ENCODE measurements at regions not wholly inside any gene's neighbourhood (a gene's known extent, or its start where the extent isn't known, plus 50 kb on each side); places are given as distances from the start of the nearest gene placed in this dataset.

DNA sequence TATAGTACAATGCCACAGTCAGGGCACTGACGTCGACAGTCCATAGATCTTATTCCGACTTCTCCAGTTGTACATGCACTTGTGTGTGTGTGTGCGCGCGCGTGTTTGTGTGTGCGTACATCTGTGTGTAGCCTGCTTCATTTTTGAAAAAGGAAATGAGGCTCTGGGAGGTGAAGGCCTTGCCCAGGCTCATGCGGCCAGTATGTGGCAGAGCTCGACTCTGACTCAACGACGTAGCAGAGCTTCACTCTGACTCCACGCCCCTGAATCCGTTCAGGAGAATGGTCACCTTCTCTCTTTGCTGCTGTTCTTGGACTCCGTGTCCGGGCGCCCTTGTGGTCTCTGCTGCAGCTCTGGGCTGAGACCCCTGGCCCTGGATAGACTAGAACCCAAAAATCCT, 81.6 kb upstream of the CIBAR2 start:
- WGBS, 2 donors: 92 to 95% methylated on average over 17 of the region's 17 CpGs
- no peak overlapping the region for H3K27ac ChIP-seq (ENCODE audit: low read depth in 1 of 2, low read length in 1 of 2)
- DNase-seq (no peak), ATAC-seq (ENCODE audit: insufficient read depth, low FRiP score) (no peak)
- TF ChIP-seq, protein P1, sequence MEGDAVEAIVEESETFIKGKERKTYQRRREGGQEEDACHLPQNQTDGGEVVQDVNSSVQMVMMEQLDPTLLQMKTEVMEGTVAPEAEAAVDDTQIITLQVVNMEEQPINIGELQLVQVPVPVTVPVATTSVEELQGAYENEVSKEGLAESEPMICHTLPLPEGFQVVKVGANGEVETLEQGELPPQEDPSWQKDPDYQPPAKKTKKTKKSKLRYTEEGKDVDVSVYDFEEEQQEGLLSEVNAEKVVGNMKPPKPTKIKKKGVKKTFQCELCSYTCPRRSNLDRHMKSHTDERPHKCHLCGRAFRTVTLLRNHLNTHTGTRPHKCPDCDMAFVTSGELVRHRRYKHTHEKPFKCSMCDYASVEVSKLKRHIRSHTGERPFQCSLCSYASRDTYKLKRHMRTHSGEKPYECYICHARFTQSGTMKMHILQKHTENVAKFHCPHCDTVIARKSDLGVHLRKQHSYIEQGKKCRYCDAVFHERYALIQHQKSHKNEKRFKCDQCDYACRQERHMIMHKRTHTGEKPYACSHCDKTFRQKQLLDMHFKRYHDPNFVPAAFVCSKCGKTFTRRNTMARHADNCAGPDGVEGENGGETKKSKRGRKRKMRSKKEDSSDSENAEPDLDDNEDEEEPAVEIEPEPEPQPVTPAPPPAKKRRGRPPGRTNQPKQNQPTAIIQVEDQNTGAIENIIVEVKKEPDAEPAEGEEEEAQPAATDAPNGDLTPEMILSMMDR (IDR thresholded peaks at IDR 0.05; ENCODE audit: control extremely low read depth, extremely low read depth): no peak
- H3K9ac ChIP-seq (ENCODE audit: insufficient read depth in 1 of 2, low read length in 2 of 2): no peak overlapping the region
- peaks cover 0 to 4% (median 0%) of the 10 kb centered on the region in 4 donors for H3K36me3 ChIP-seq (ENCODE audit: control insufficient read depth in 4 of 4, insufficient read depth in 4 of 4, low read length in 4 of 4)
- peaks cover 0 to 8% (median 1%) of the 10 kb centered on the region in 4 donors for H3K9me3 ChIP-seq (ENCODE audit: control insufficient read depth in 4 of 4, insufficient read depth in 3 of 4, low read length in 3 of 4)
- H3K4me3 ChIP-seq: no peak overlapping the region
- H3K27me3 ChIP-seq (ENCODE audit: control insufficient read depth in 3 of 3, insufficient read depth in 3 of 3, low read length in 2 of 3): no peaks in the 10 kb centered on the region
- H3K4me1 ChIP-seq (ENCODE audit: control insufficient read depth in 5 of 5, insufficient read depth in 5 of 5, low read length in 5 of 5): peaks cover 3 to 58% (median 17%) of the 10 kb centered on the region in 5 donors

- no peak overlapping the region for H3K27ac ChIP-seq (ENCODE audit: low read depth in 1 of 2, low read length in 1 of 2)
- no peak overlapping the region for H3K9ac ChIP-seq (ENCODE audit: insufficient read depth in 1 of 2, low read length in 2 of 2)
- H3K4me3 ChIP-seq: no peak overlapping the region
- H3K36me3 ChIP-seq (ENCODE audit: control insufficient read depth in 4 of 4, insufficient read depth in 4 of 4, low read length in 4 of 4): peaks cover 0 to 4% (median 0%) of the 10 kb centered on the region in 4 donors
- H3K4me1 ChIP-seq (ENCODE audit: control insufficient read depth in 5 of 5, insufficient read depth in 5 of 5, low read length in 5 of 5): peaks cover 3 to 65% (median 17%) of the 10 kb centered on the region in 5 donors
- TF ChIP-seq, protein P1 (IDR thresholded peaks at IDR 0.05; ENCODE audit: control extremely low read depth, extremely low read depth): no peak
- 88 to 92% methylated on average over 15 of the region's 15 CpGs for WGBS, 2 donors
- no peaks in the 10 kb centered on the region for H3K27me3 ChIP-seq (ENCODE audit: control insufficient read depth in 3 of 3, insufficient read depth in 3 of 3, low read length in 2 of 3)
- ATAC-seq (ENCODE audit: insufficient read depth, low FRiP score) (no peak), DNase-seq (no peak)
- H3K9me3 ChIP-seq (ENCODE audit: control insufficient read depth in 4 of 4, insufficient read depth in 3 of 4, low read length in 3 of 4): peaks cover 0 to 4% (median 1%) of the 10 kb centered on the region in 4 donors
Measured at GRCh38 chr16:85194307-85195270, 82.3 kb upstream of the CIBAR2 start.

DNA sequence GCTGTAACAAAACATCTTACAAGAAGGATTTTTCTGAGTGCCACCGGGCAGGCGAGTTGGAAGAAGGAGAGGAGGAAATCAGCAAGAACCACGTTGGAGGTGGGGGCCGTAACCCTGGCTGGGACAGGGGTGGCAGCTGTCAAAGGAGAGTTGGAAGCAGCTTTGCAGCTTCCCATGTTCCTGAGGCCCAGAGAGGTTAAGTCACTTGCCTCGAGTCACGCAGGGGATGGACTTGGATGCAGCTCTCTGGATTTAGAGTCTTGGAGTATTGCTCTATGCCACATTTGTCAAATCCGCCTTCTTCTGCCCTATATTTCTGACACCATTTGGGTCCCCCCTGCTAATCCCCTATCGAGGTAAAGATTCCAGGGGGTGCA, 83.0 kb upstream of the CIBAR2 start:
- WGBS, 2 donors: 80 to 82% methylated on average over 8 of the region's 8 CpGs
- DNase-seq (no peak), ATAC-seq (ENCODE audit: insufficient read depth, low FRiP score) (no peak)
- H3K4me3 ChIP-seq: no peak overlapping the region
- peaks cover 0 to 3% (median 0%) of the 10 kb centered on the region in 4 donors for H3K9me3 ChIP-seq (ENCODE audit: control insufficient read depth in 4 of 4, insufficient read depth in 3 of 4, low read length in 3 of 4)
- no peak overlapping the region for H3K9ac ChIP-seq (ENCODE audit: insufficient read depth in 1 of 2, low read length in 2 of 2)
- TF ChIP-seq, protein P1 (IDR thresholded peaks at IDR 0.05; ENCODE audit: control extremely low read depth, extremely low read depth): no peak
- H3K4me1 ChIP-seq (ENCODE audit: control insufficient read depth in 5 of 5, insufficient read depth in 5 of 5, low read length in 5 of 5): peaks cover 3 to 71% (median 17%) of the 10 kb centered on the region in 5 donors
- H3K27ac ChIP-seq (ENCODE audit: low read depth in 1 of 2, low read length in 1 of 2): no peak overlapping the region
- no peaks in the 10 kb centered on the region for H3K36me3 ChIP-seq (ENCODE audit: control insufficient read depth in 4 of 4, insufficient read depth in 4 of 4, low read length in 4 of 4)
- no peaks in the 10 kb centered on the region for H3K27me3 ChIP-seq (ENCODE audit: control insufficient read depth in 3 of 3, insufficient read depth in 3 of 3, low read length in 2 of 3)
